B cell (primary cell): ENCODE measurements at regions not wholly inside any gene's neighbourhood (a gene's known extent, or its start where the extent isn't known, plus 50 kb on each side); places are given as distances from the start of the nearest gene placed in this dataset.

Source experiments
- ATAC-seq: fragments of 200-7000 bp; cut with Tn5 transposase; one replicate; pipeline ENCODE4 v1.10.0; 2021; ENCODE audit warnings: low read depth, mild to moderate bottlenecking, moderate number of reproducible peaks, moderate library complexity
- CTCF ChIA-PET: fragments of 350-600 bp; sonication (Branson Sonifier 250); formaldehyde crosslinking; loops from one replicate; lab custom pipeline; 2021; ENCODE audit warnings: antibody characterized with exemption, inconsistent platforms; lab: Charles Lee
- POLR2A ChIA-PET: fragments of 350-600 bp; sonication (Branson Sonifier 250); formaldehyde crosslinking; loops from one replicate; lab custom pipeline; 2021; ENCODE audit warnings: antibody characterized with exemption; lab: Charles Lee
- DNase-seq: peaks from one replicate; pipeline ENCODE4 v3.0.0; 2013
- H2AFZ ChIP-seq: 2 replicates; pipeline ENCODE4 v1.6.1; 2012; ENCODE audit warnings: mild to moderate bottlenecking, low read depth, low read length; ENCODE audit not compliant: insufficient read depth, poor library complexity, severe bottlenecking
- H3K27ac ChIP-seq, 2 donors: 1 replicate in 1 of 2; 2 replicates in 1 of 2; pipeline ENCODE4 v1.5.1; 2012 to 2013; ENCODE audit warnings: low read length in 2 of 2, mild to moderate bottlenecking in 2 of 2, moderate library complexity in 1 of 2
- H3K27me3 ChIP-seq, 4 experiments: fragments of 200-600 bp in 1 of 4; sonication (generic) in 1 of 4; replicated peaks in 1 of 4; 1 replicate in 2 of 4; 2 replicates in 2 of 4; pipeline versions ENCODE4 v1.6.1 to v1.7.0; 2013 to 2016; ENCODE audit warnings: low read length in 3 of 4, mild to moderate bottlenecking in 2 of 4, mixed read lengths in 1 of 4, moderate library complexity in 1 of 4; ENCODE audit not compliant: insufficient read depth in 4 of 4, control insufficient read depth in 3 of 4; ENCODE audit errors: control extremely low read depth in 1 of 4
- H3K36me3 ChIP-seq, 2 experiments: replicated peaks in 1 of 2; 1 replicate in 1 of 2; 2 replicates in 1 of 2; pipeline versions ENCODE4 v1.6.1 to v1.7.1; 2013; ENCODE audit warnings: low read length in 1 of 2; ENCODE audit not compliant: insufficient read depth in 2 of 2, control insufficient read depth in 1 of 2; ENCODE audit errors: control extremely low read depth in 1 of 2, extremely low read depth in 1 of 2
- H3K4me1 ChIP-seq, 2 donors: fragments of 200-600 bp in 1 of 2; sonication (generic) in 1 of 2; 1 replicate in 1 of 2; 2 replicates in 1 of 2; pipeline versions ENCODE4 v1.5.1 to v1.6.1; 2013 to 2017; ENCODE audit warnings: low read length in 2 of 2; ENCODE audit not compliant: control insufficient read depth in 2 of 2, insufficient read depth in 2 of 2
- H3K4me2 ChIP-seq: replicated peaks from 2 replicates; pipeline ENCODE3; 2012; ENCODE audit warnings: mild to moderate bottlenecking, low read depth, low read length; ENCODE audit not compliant: poor library complexity, severe bottlenecking
- H3K4me3 ChIP-seq, 5 experiments: fragments of 200-600 bp in 1 of 5; sonication (generic) in 1 of 5; 1 replicate in 3 of 5; 2 replicates in 2 of 5; pipeline versions ENCODE4 v1.5.1 to v1.7.0; 2011 to 2016; ENCODE audit warnings: low read length in 4 of 5, mild to moderate bottlenecking in 4 of 5, low read depth in 2 of 5, control low read depth in 1 of 5, moderate library complexity in 1 of 5; ENCODE audit not compliant: insufficient read depth in 1 of 5; ENCODE audit errors: control extremely low read depth in 1 of 5, extremely low read depth in 1 of 5
- H3K79me2 ChIP-seq: fragments of 200-600 bp; sonication (generic); one replicate; pipeline ENCODE4 v1.6.0; 2016; ENCODE audit warnings: low read length; ENCODE audit not compliant: control insufficient read depth, insufficient read depth
- H3K9ac ChIP-seq: fragments of 200-600 bp; sonication (generic); 2 replicates; pipeline ENCODE4 v1.6.1; 2017; ENCODE audit warnings: mild to moderate bottlenecking, low read length, moderate library complexity
- H3K9me3 ChIP-seq, 3 donors: one replicate each; pipeline versions ENCODE4 v1.6.1 to v1.7.1; 2013; ENCODE audit warnings: low read length in 2 of 3; ENCODE audit not compliant: control insufficient read depth in 2 of 3, insufficient read depth in 1 of 3; ENCODE audit errors: control extremely low read depth in 1 of 3
- H4K20me1 ChIP-seq: 2 replicates; pipeline ENCODE4 v1.6.0; 2012; ENCODE audit warnings: mild to moderate bottlenecking, low read length; ENCODE audit not compliant: insufficient read depth, control insufficient read depth, poor library complexity, severe bottlenecking
- H3K27ac Mint-ChIP-seq: one replicate; pipeline ENCODE4 v1.8.0; 2021; ENCODE audit warnings: mixed read lengths
- H3K27me3 Mint-ChIP-seq: one replicate; pipeline ENCODE4 v1.8.0; 2021; ENCODE audit warnings: mixed read lengths
- H3K4me1 Mint-ChIP-seq: one replicate; pipeline ENCODE4 v1.8.0; 2021; ENCODE audit warnings: mixed read lengths
- H3K4me3 Mint-ChIP-seq: one replicate; pipeline ENCODE4 v1.8.0; 2021; ENCODE audit warnings: mixed read lengths
- H3K9me3 Mint-ChIP-seq: one replicate; pipeline ENCODE4 v1.8.0; 2022; ENCODE audit warnings: mixed read lengths; ENCODE audit not compliant: insufficient read depth
- CTCF ChIP-seq: fragments of 200-600 bp; IDR thresholded peaks from one replicate; pipeline ENCODE4 v1.8.0; 2022; ENCODE audit warnings: antibody characterized with exemption, mild to moderate bottlenecking
- EZH2 ChIP-seq: IDR thresholded peaks from 2 replicates; pipeline ENCODE4 v1.6.1; 2012; ENCODE audit warnings: borderline replicate concordance, low read depth, mild to moderate bottlenecking, moderate library complexity, low read length; ENCODE audit not compliant: insufficient read depth, poor library complexity, severe bottlenecking
- WGBS: methylation state at CpG from one replicate; pipeline ENCODE4 v1.1.5; 2013; ENCODE audit warnings: missing lambda C conversion rate; ENCODE audit not compliant: insufficient coverage; 5-methylcytosine and 5-hydroxymethylcytosine counted together
- intact Hi-C: fragments of 100-400 bp; cut with micrococcal nuclease; formaldehyde crosslinking; loops from one replicate; pipeline ENCODE4 v1.10.0; 2022

- no peaks in the 10 kb centered on the region for H3K27me3 Mint-ChIP-seq
- peaks cover 12% of the 10 kb centered on the region for H3K4me1 Mint-ChIP-seq
- no peaks in the 10 kb centered on the region for H4K20me1 ChIP-seq
- DNase-seq (no peak), ATAC-seq (no peak)
- intact Hi-C loops, result no loop called here
- CTCF ChIA-PET, result interaction anchor here (0.6 kb wide), 1 partner anchor 53 kb away, joined by 4 read pairs; no protein-coding TSS in a partner anchor
- no peak overlapping the region for H3K4me3 ChIP-seq
- POLR2A ChIA-PET, result no interaction called here
- no peak overlapping the region for H3K27ac ChIP-seq
- H3K4me2 ChIP-seq, result no peak overlapping the region
- H3K9me3 ChIP-seq, result no peaks in the 10 kb centered on the region
- H3K4me1 ChIP-seq, result no peaks in the 10 kb centered on the region
- TF ChIP-seq EZH2 (no peak), CTCF (no peak)
- H3K27ac Mint-ChIP-seq, result no peak overlapping the region
- no CpG with 5 or more reads among the region's 1 CpG for WGBS
- H2AFZ ChIP-seq, result no peak overlapping the region
- H3K9me3 Mint-ChIP-seq, result peaks cover 2% of the 10 kb centered on the region
- no peaks in the 10 kb centered on the region for H3K79me2 ChIP-seq
- H3K36me3 ChIP-seq, result no peaks in the 10 kb centered on the region
- no peak overlapping the region for H3K4me3 Mint-ChIP-seq
- H3K9ac ChIP-seq, result no peak overlapping the region
- H3K27me3 ChIP-seq, result no peaks in the 10 kb centered on the region
Measured at GRCh38 chr11:104826772-104827171, 71.5 kb downstream of the CASP12 start.

GRCh38 chr11:104823657-104824056 lies 74.6 kb downstream of the CASP12 start:
- no peak overlapping the region for H3K4me2 ChIP-seq
- no peaks in the 10 kb centered on the region for H3K36me3 ChIP-seq
- H3K9me3 Mint-ChIP-seq, result no peaks in the 10 kb centered on the region
- no peaks in the 10 kb centered on the region for H3K79me2 ChIP-seq
- no peak overlapping the region for H3K27ac Mint-ChIP-seq
- H3K4me3 Mint-ChIP-seq, result no peak overlapping the region
- no peaks in the 10 kb centered on the region for H3K4me1 ChIP-seq
- no peaks in the 10 kb centered on the region for H3K9me3 ChIP-seq
- H3K9ac ChIP-seq, result no peak overlapping the region
- POLR2A ChIA-PET, result no interaction called here
- no peak overlapping the region for H3K27ac ChIP-seq
- CTCF ChIA-PET, result interaction anchor here (1.5 kb wide), 1 partner anchor 24 kb away, joined by 4 read pairs; no protein-coding TSS in a partner anchor
- H4K20me1 ChIP-seq, result no peaks in the 10 kb centered on the region
- TF ChIP-seq EZH2, result no peak
- no peak for TF ChIP-seq CTCF
- H2AFZ ChIP-seq, result no peak overlapping the region
- DNase-seq (no peak), ATAC-seq (no peak)
- H3K4me3 ChIP-seq, result no peak overlapping the region
- no peaks in the 10 kb centered on the region for H3K27me3 ChIP-seq
- no CpG with 5 or more reads among the region's 1 CpG for WGBS
- intact Hi-C loops, result no loop called here
- H3K27me3 Mint-ChIP-seq, result no peaks in the 10 kb centered on the region
- peaks cover 13% of the 10 kb centered on the region for H3K4me1 Mint-ChIP-seq
